GM21390 (cell line): ENCODE measurements at regions not wholly inside any gene's neighbourhood (a gene's known extent, or its start where the extent isn't known, plus 50 kb on each side); places are given as distances from the start of the nearest gene placed in this dataset.
A peak's percentile ranks its signal among the peaks of the same experiment; 100 is the strongest.
"Not testable (repeated sequence)": the region's sequence is repeated elsewhere in the genome, so short reads cannot be mapped to it uniquely, and the experiment has no call there.

Experiments used
- ATAC-seq: cut with Tn5 transposase; IDR thresholded peaks from one replicate; pipeline ENCODE4 v1.9.1; 2021; ENCODE audit not compliant: unreplicated experiment

- no peak for ATAC-seq
These were observed 79.6 kb downstream of the INSIG1 start for GRCh38 chr7:155377071-155377837.

GRCh38 chr7:155377838-155378579 is 79.9 kb upstream of the EN2 start:
- ATAC-seq: no peak

- no peak for ATAC-seq
These were observed 79.4 kb upstream of the EN2 start for GRCh38 chr7:155378580-155378934.

GRCh38 chr7:155378959-155379871 is 78.7 kb upstream of the EN2 start:
- no peak for ATAC-seq

GRCh38 chr7:155380221-155380861 is 77.6 kb upstream of the EN2 start:
- peak; percentile 89 for ATAC-seq

GRCh38 chr7:155380976-155381851 is 76.7 kb upstream of the EN2 start:
- ATAC-seq: no peak

- no peak for ATAC-seq
These were observed 75.8 kb upstream of the EN2 start for GRCh38 chr7:155381852-155382801.

GRCh38 chr7:155382802-155383171 is 75.1 kb upstream of the EN2 start:
- ATAC-seq: no peak

- ATAC-seq: no peak
These were observed 74.0 kb upstream of the EN2 start for GRCh38 chr7:155383756-155384491.

GRCh38 chr7:155384751-155385150 is 73.2 kb upstream of the EN2 start:
- ATAC-seq: no peak

GRCh38 chr7:155385182-155385581 is 72.7 kb upstream of the EN2 start:
- ATAC-seq: not testable (repeated sequence)

GRCh38 chr7:155386608-155387007 is 71.3 kb upstream of the EN2 start:
- no peak for ATAC-seq

- no peak for ATAC-seq
These were observed 70.8 kb upstream of the EN2 start for GRCh38 chr7:155387066-155387620.

- ATAC-seq: no peak
These were observed 69.4 kb upstream of the EN2 start for GRCh38 chr7:155388561-155388960.

- no peak for ATAC-seq
These were observed 66.5 kb upstream of the EN2 start for GRCh38 chr7:155391414-155391813.

- ATAC-seq: no peak
These were observed 65.0 kb upstream of the EN2 start for GRCh38 chr7:155392726-155393570.

- no peak for ATAC-seq
These were observed 63.5 kb upstream of the EN2 start for GRCh38 chr7:155394413-155394812.
